CD4-positive, alpha-beta memory T cell (primary cell): ENCODE measurements at regions not wholly inside any gene's neighbourhood (a gene's known extent, or its start where the extent isn't known, plus 50 kb on each side); places are given as distances from the start of the nearest gene placed in this dataset.
A peak's percentile ranks its signal among the peaks of the same experiment; 100 is the strongest.
"Not testable (repeated sequence)": the region's sequence is repeated elsewhere in the genome, so short reads cannot be mapped to it uniquely, and the experiment has no call there.

Experiments
- CTCF ChIA-PET: fragments of 350-600 bp; sonication (Branson Sonifier 250); formaldehyde crosslinking; loops from one replicate; lab custom pipeline; 2021; ENCODE audit warnings: inconsistent platforms; ENCODE audit not compliant: partially characterized antibody; lab: Charles Lee
- POLR2A ChIA-PET: fragments of 350-600 bp; sonication (Branson Sonifier 250); formaldehyde crosslinking; loops from one replicate; lab custom pipeline; 2021; ENCODE audit not compliant: partially characterized antibody; lab: Charles Lee
- DNase-seq, 5 donors: peaks; one replicate each; pipeline versions ENCODE4 v3.0.0 to v3.0.0-alpha.2; 2020 to 2022; ENCODE audit warnings: mixed read lengths in 1 of 5
- H3K27ac ChIP-seq: one replicate; pipeline ENCODE4 v1.7.0; 2013; ENCODE audit warnings: low read depth, low read length
- H3K27me3 ChIP-seq: 2 replicates; pipeline ENCODE4 v1.7.0; 2013; ENCODE audit warnings: mild to moderate bottlenecking, low read length, moderate library complexity; ENCODE audit not compliant: insufficient read depth
- H3K36me3 ChIP-seq: 2 replicates; pipeline ENCODE4 v1.7.0; 2013; ENCODE audit warnings: mild to moderate bottlenecking, low read length, moderate library complexity; ENCODE audit not compliant: insufficient read depth
- H3K4me1 ChIP-seq: 2 replicates; pipeline ENCODE4 v1.7.0; 2013; ENCODE audit warnings: mild to moderate bottlenecking, low read length, moderate library complexity; ENCODE audit not compliant: insufficient read depth
- H3K4me3 ChIP-seq, 2 donors: one replicate each; pipeline ENCODE4 v1.7.0; 2013; ENCODE audit warnings: low read length in 2 of 2, mild to moderate bottlenecking in 1 of 2
- H3K9me3 ChIP-seq, 2 donors: one replicate each; pipeline ENCODE4 v1.7.0; 2013; ENCODE audit warnings: low read length in 2 of 2, control low read depth in 1 of 2; ENCODE audit not compliant: control insufficient read depth in 1 of 2
- H3K27ac Mint-ChIP-seq, 7 donors: one replicate each; pipeline ENCODE4 v1.8.0; 2020 to 2021; ENCODE audit warnings: mixed read lengths in 7 of 7, mild to moderate bottlenecking in 6 of 7, inconsistent platforms in 3 of 7, moderate library complexity in 3 of 7
- H3K27me3 Mint-ChIP-seq, 2 donors: one replicate each; pipeline ENCODE4 v1.8.0; 2020 to 2021; ENCODE audit warnings: mixed read lengths in 2 of 2
- H3K36me3 Mint-ChIP-seq, 2 donors: one replicate each; pipeline ENCODE4 v1.8.0; 2020 to 2021; ENCODE audit warnings: mixed read lengths in 2 of 2, inconsistent platforms in 1 of 2, mild to moderate bottlenecking in 1 of 2
- H3K4me1 Mint-ChIP-seq, 4 donors: one replicate each; pipeline ENCODE4 v1.8.0; 2020 to 2021; ENCODE audit warnings: mixed read lengths in 4 of 4, mild to moderate bottlenecking in 1 of 4
- H3K4me3 Mint-ChIP-seq, 8 donors: one replicate each; pipeline ENCODE4 v1.8.0; 2020 to 2021; ENCODE audit warnings: mixed read lengths in 8 of 8, mild to moderate bottlenecking in 7 of 8, moderate library complexity in 6 of 8, inconsistent platforms in 3 of 8
- H3K9me3 Mint-ChIP-seq, 8 donors: one replicate each; pipeline ENCODE4 v1.8.0; 2020 to 2021; ENCODE audit warnings: mixed read lengths in 8 of 8, mild to moderate bottlenecking in 5 of 8, inconsistent platforms in 3 of 8, moderate library complexity in 1 of 8
- intact Hi-C: fragments of 100-400 bp; cut with micrococcal nuclease; formaldehyde crosslinking; loops from one replicate; pipeline ENCODE4 v1.15.1; 2023

DNA sequence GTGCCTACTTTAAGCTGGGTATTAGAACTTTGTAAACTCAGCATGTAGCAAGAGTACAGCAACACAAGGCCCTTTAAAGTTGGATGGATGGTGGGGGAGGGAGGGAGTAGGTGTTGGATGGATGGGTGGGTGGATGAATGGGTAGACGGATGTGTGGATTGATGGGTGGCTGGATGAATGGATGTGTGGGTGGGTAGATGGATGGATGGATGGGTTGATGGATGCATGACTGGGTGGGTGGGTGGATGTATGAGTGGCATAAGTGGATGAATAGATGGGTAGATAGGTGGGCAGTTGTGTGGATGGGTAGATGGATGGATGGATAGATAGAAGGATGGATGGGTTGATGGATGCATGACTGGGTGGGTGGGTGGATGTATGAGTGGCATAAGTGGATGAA lies 209.8 kb downstream of the NPIPB11 start:
- POLR2A ChIA-PET, H3K27ac ChIP-seq, H3K4me1 Mint-ChIP-seq, CTCF ChIA-PET, H3K4me3 ChIP-seq, H3K9me3 Mint-ChIP-seq, H3K9me3 ChIP-seq, H3K27me3 Mint-ChIP-seq, H3K27me3 ChIP-seq, intact Hi-C loops, H3K4me3 Mint-ChIP-seq, H3K36me3 ChIP-seq, H3K4me1 ChIP-seq, H3K27ac Mint-ChIP-seq, DNase-seq: not testable (repeated sequence)
- H3K36me3 Mint-ChIP-seq = peaks cover 6 to 13% of the 10 kb centered on the region in 2 donors

DNA sequence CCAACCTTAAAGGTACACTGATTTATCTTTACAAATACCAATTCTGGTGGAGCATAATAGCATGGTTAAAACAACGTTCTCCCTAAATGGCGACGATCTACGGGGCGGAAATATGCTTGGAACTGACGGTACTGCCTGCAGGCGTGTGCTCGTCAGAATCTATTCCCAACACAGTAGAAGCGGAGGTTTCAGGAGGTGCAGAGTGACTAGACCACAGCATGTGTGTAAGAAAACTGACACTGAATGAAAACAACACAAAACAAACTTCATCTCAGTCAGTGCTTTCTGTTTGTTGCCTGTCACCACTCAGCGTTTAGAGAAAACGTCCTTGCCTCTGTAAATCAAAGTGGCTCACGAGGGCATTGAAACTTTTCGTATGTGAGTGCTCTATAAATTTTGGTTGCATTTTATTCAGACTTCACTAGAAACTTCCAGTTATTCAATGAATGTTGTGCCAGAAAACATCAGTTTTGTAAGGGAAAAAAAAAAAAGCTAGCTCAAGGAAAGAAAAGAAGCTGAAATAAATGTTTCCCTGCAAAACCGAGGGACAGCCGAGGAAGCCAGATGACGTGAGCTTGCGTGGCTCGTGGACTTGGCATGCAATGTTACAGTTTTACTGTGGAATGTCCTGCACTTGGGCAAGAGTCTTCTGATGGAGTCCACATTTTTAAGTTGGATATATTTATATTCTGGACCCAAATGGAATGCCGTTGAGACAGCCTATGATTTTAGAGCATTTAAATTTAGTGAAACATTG lies 210.4 kb downstream of the LAT start:
- CTCF ChIA-PET, H3K27me3 Mint-ChIP-seq: not testable (repeated sequence)

DNA sequence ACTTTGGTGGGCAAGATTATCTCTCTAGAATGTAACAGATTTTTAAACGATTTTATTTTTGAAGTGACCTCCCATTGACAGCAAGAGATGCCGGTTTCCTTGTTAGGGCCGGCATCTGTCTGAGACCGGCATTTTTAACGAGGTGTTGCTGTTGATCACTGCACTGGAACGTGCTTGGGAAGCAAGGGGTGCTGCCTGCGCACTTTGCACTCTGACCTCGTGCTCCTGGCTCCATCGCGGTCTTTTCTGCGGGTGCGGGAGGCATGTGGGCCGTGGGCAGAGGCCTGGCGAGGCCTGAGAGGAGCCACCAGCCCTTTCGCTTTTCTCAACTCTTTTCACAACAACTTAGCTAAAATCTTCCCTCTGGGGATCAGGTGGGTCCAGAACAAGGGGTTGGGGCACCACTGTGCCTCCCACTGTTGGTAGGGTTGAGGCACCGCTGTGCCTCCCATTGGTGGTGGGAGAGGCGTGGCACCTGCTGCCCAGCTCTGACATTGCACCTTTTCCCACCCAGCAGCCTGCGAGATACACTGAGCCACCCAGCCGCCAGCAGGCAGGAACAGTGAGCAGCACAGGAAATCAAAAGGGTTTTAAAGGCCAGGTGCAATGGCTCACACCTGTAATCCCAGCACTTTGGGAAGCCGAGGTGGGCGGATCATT lies 209.5 kb downstream of the LAT start:
- H3K4me3 Mint-ChIP-seq, H3K9me3 ChIP-seq, H3K4me3 ChIP-seq, H3K27me3 Mint-ChIP-seq, H3K36me3 ChIP-seq, DNase-seq, H3K27ac ChIP-seq, intact Hi-C loops, CTCF ChIA-PET, POLR2A ChIA-PET, H3K4me1 Mint-ChIP-seq, H3K9me3 Mint-ChIP-seq, H3K27me3 ChIP-seq, H3K4me1 ChIP-seq: not testable (repeated sequence)
- Mint-ChIP-seq H3K36me3 (peaks cover 6 to 14% of the 10 kb centered on the region in 2 donors), H3K27ac (peak overlapping the region in 1 of 7 donors; percentile 31)

More for the DNA sequence above, 210.4 kb downstream of the LAT start:
- H3K27me3 ChIP-seq, DNase-seq, H3K9me3 Mint-ChIP-seq, intact Hi-C loops, H3K4me3 ChIP-seq, H3K4me1 ChIP-seq, H3K36me3 Mint-ChIP-seq, H3K36me3 ChIP-seq, H3K4me1 Mint-ChIP-seq, H3K27ac ChIP-seq, H3K9me3 ChIP-seq, POLR2A ChIA-PET, H3K4me3 Mint-ChIP-seq: not testable (repeated sequence)
- peak overlapping the region in 1 of 7 donors; percentile 64 for H3K27ac Mint-ChIP-seq

DNA sequence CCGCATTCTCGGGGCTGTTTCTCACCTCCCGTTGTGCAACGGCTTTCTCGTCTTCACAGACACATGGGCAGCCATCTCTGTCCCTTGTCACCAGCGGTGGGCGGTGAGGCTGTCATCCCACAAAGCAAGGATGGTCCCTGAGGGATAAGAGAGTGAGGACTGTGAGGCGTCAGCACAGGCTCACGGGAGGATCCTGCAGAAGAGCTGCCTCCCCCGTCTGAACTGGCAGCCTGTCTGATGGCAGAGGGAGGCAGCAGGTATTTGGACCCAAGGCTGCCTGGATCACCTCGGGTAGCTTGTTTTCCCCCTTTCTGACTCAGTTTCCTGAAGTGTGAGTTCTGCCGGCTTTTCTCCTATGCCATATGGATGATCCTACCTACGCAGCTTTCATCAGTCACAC lies 208.8 kb downstream of the LAT start:
- H3K4me3 ChIP-seq, H3K4me1 Mint-ChIP-seq, H3K27ac ChIP-seq, H3K9me3 Mint-ChIP-seq, H3K27me3 Mint-ChIP-seq, H3K4me1 ChIP-seq, H3K36me3 ChIP-seq, DNase-seq, H3K4me3 Mint-ChIP-seq, H3K27ac Mint-ChIP-seq, CTCF ChIA-PET, intact Hi-C loops, H3K9me3 ChIP-seq, POLR2A ChIA-PET, H3K27me3 ChIP-seq: not testable (repeated sequence)
- H3K36me3 Mint-ChIP-seq = peaks cover 6 to 14% of the 10 kb centered on the region in 2 donors

DNA sequence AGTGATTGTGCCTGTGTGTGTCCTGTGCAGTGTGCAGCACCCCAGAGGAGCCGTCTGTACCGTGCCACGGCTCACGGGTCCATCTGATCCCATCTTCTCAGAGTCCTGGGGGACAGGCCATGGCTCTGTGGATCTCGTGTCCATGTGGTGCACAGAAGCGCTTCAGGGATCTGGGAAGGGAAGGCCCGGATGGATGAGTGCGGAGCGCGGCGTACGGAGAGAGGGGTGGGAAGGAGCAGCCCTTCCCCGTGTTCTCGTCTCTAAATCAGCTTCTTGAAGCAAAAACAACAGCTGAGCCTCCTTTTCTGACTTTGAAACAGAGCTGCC lies 208.4 kb downstream of the LAT start:
- Mint-ChIP-seq H3K36me3 (peaks cover 6 to 14% of the 10 kb centered on the region in 2 donors), H3K27ac (peak overlapping the region in 1 of 7 donors; percentile 81)
- H3K4me3 Mint-ChIP-seq, CTCF ChIA-PET, H3K36me3 ChIP-seq, intact Hi-C loops, H3K9me3 Mint-ChIP-seq, H3K27me3 ChIP-seq, H3K4me1 Mint-ChIP-seq, H3K27ac ChIP-seq, H3K4me1 ChIP-seq, POLR2A ChIA-PET, H3K4me3 ChIP-seq, H3K27me3 Mint-ChIP-seq, DNase-seq, H3K9me3 ChIP-seq: not testable (repeated sequence)

DNA sequence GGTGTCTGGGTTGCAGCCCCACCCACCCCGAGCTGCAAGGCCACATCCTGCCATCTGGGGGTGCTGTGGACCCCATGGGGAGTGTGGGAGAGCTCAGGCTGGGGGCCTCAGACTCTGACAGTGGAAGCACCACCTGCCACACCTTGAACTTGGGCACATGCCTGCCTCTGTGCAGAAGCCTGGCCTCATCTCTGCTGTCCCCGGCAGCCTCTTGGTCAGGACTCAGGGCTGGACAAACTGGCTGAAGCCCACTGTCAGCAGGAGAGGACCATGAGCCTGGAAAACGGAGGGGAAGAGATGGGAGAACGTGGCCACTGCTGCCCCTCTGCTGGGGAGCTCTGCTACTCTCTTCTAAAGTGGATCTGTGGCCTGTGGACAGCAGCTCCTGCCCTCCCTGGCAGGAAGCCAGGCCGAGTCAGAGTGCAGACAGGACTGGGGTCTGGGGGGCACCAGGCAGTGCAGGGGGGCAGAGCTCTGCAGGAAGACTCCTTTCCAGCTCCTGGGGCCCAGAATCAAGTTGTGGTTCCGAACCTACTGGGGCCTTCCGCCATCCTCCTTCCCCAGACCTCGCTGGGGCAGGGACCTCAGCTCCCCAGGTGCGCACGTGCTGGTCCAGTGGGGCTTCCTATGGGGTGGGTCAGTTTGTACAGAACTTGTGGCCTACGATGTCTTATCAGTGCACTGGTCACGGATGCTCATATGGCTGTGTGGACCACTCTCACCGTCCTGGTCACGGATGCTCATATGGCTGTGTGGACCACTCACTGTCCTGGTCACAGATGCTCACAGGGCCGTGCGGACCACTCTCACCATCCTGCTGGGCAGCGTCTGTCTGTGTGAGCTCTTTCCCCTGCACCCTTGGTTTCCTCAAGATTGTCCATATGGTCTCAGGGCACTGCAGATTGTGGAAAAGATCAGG lies 207.7 kb downstream of the LAT start:
- Mint-ChIP-seq H3K4me1 (peaks cover 0 to 6% (median under 1%) of the 10 kb centered on the region in 4 donors), H3K4me3 (no peak overlapping the region)

DNA sequence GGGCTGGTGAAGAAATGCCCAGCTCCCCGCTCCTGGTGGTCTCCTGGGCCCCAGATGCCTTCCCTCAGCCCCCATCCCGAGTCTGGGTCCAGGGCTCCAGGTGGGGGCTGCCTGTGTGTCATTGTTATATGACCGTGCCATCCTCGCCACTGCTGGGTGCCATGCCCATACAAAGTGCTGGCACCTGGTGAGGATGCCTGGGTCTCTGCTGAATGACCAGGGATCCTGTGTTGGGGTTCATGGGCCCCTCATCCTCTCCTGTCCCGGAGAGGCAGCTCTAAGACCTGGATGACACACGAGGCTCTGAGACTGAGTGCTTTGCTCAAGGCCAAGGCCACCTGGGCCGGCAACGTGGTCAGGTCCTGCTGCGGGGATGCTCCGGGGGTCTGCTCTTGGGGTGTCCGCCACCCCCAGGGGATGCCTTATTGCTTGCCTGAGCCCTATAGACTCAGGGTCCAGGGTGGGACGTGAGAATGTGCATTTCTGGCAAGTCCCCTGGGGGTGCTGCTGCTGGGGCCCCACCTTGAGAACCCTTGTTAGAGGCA lies 206.9 kb downstream of the LAT start:
- CTCF ChIA-PET, H3K9me3 Mint-ChIP-seq, intact Hi-C loops, H3K27ac Mint-ChIP-seq, H3K27me3 ChIP-seq, H3K9me3 ChIP-seq, DNase-seq, H3K27me3 Mint-ChIP-seq, POLR2A ChIA-PET, H3K4me3 ChIP-seq, H3K4me1 Mint-ChIP-seq, H3K4me3 Mint-ChIP-seq, H3K36me3 ChIP-seq, H3K27ac ChIP-seq, H3K4me1 ChIP-seq: not testable (repeated sequence)
- peaks cover 5 to 14% of the 10 kb centered on the region in 2 donors for H3K36me3 Mint-ChIP-seq

More for the DNA sequence above, 207.7 kb downstream of the LAT start:
- Mint-ChIP-seq H3K27me3 (no peaks in the 10 kb centered on the region), H3K36me3 (peaks cover 5 to 14% of the 10 kb centered on the region in 2 donors), H3K9me3 (no peaks in the 10 kb centered on the region), H3K27ac (peak overlapping the region in 1 of 7 donors; percentile 81)
- Histone ChIP-seq H3K27me3 (no peaks in the 10 kb centered on the region), H3K4me1 (no peaks in the 10 kb centered on the region), H3K9me3 (no peaks in the 10 kb centered on the region), H3K4me3 (no peak overlapping the region), H3K36me3 (no peaks in the 10 kb centered on the region), H3K27ac (no peak overlapping the region)
- no peak for DNase-seq
- ChIA-PET POLR2A (no interaction called here), CTCF (no interaction called here)
- intact Hi-C loops = no loop called here
